Loucy (cell line): ENCODE measurements at regions not wholly inside any gene's neighbourhood (a gene's known extent, or its start where the extent isn't known, plus 50 kb on each side); places are given as distances from the start of the nearest gene placed in this dataset.

Source experiments
- H2AFZ ChIP-seq: fragments of 200-600 bp; sonication (generic); 2 replicates; pipeline ENCODE4 v1.6.0; 2016; ENCODE audit warnings: antibody characterized with exemption, mild to moderate bottlenecking, low read length, moderate library complexity
- H3F3A ChIP-seq: fragments of 200-600 bp; 2 replicates; pipeline ENCODE4 v1.6.0; 2016; ENCODE audit warnings: antibody characterized with exemption, low read depth, mild to moderate bottlenecking
- H3K27me3 ChIP-seq: fragments of 200-600 bp; sonication (generic); 2 replicates; pipeline ENCODE4 v1.6.1; 2014; ENCODE audit warnings: low read length, mild to moderate bottlenecking; ENCODE audit not compliant: insufficient read depth, poor library complexity, severe bottlenecking
- H3K36me3 ChIP-seq: fragments of 200-600 bp; sonication (generic); 2 replicates; pipeline ENCODE4 v1.6.1; 2016; ENCODE audit warnings: low read length; ENCODE audit not compliant: insufficient read depth
- H3K4me1 ChIP-seq: fragments of 200-600 bp; sonication (generic); 2 replicates; pipeline ENCODE4 v1.5.1; 2014; ENCODE audit warnings: low read length, mild to moderate bottlenecking; ENCODE audit not compliant: insufficient read depth, poor library complexity, severe bottlenecking
- H3K4me2 ChIP-seq: fragments of 200-600 bp; sonication (generic); 2 replicates; pipeline ENCODE4 v1.6.0; 2014; ENCODE audit warnings: antibody characterized with exemption, low read length, low read depth, mild to moderate bottlenecking; ENCODE audit not compliant: poor library complexity, severe bottlenecking
- H3K4me3 ChIP-seq: fragments of 200-600 bp; sonication (generic); 2 replicates; pipeline ENCODE4 v1.5.1; 2014; ENCODE audit warnings: low read length, mild to moderate bottlenecking, mixed read lengths; ENCODE audit not compliant: poor library complexity, severe bottlenecking
- H3K79me2 ChIP-seq: fragments of 200-600 bp; sonication (generic); 2 replicates; pipeline ENCODE4 v1.6.1; 2014; ENCODE audit warnings: low read length; ENCODE audit not compliant: insufficient read depth
- H3K9ac ChIP-seq: fragments of 200-600 bp; sonication (generic); 2 replicates; pipeline ENCODE4 v1.6.0; 2014; ENCODE audit warnings: mild to moderate bottlenecking, low read depth, low read length, moderate library complexity; ENCODE audit not compliant: poor library complexity, severe bottlenecking
- H3K9me2 ChIP-seq: fragments of 200-600 bp; sonication (generic); replicated peaks from 2 replicates; pipeline ENCODE4 v1.6.1; 2016; ENCODE audit warnings: low read depth, low read length, mixed read lengths
- H3K9me3 ChIP-seq: fragments of 200-600 bp; sonication (generic); 2 replicates; pipeline ENCODE4 v1.6.1; 2014; ENCODE audit warnings: mild to moderate bottlenecking, antibody characterized with exemption, low read length, low read depth; ENCODE audit not compliant: insufficient read depth
- H4K20me1 ChIP-seq: fragments of 200-600 bp; sonication (generic); 2 replicates; pipeline ENCODE4 v1.6.0; 2014; ENCODE audit warnings: antibody characterized with exemption, low read length, mild to moderate bottlenecking; ENCODE audit not compliant: insufficient read depth, poor library complexity, severe bottlenecking
- EZH2phosphoT487 ChIP-seq: fragments of 200-600 bp; IDR thresholded peaks from 2 replicates; pipeline ENCODE4 v1.6.1; 2018; ENCODE audit warnings: antibody characterized with exemption, mild to moderate bottlenecking, moderate library complexity, borderline replicate concordance
- TF ChIP-seq, protein P1 (sequence below): fragments of 200-600 bp; sonication (generic); conservative IDR thresholded peaks from 2 replicates; pipeline ENCODE4 v1.5.1; 2014; ENCODE audit warnings: mild to moderate bottlenecking, antibody characterized with exemption, low read length

DNA sequence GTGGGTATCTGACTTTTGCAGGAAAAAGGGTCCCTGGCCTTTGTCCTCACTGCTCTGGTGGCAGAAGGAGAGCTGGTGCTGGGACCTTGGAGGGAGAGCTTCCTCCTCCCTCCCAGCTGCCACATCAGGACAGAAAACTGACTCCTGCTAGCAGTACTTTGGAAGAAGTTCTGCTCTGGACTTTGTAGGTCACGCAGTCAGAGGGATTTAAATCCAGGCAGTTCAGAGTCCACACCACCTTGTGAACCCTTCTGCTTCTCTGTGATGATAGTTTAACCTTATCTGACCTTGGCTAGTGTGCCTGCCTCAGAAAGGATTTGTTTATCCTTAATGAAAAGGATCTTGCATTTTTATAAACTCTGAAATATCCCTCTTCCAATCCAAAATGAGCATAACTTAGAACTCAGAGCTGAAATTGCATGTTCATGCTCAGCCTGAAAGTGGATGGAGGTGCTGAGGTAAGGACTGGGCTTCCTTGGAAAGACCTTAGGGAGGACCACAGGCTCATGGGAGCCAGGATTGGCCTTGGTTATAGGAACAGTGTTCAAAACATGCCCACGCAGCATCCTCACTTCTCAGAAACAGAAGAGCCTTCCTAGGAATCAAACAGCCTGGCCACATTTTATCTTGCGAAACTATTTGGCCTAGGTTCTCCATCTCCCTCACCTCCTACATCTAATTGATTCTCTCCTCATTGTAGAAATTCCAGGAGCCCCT lies 123.9 kb upstream of the SASH1 start:
- Histone ChIP-seq H3K9me3 (no peaks in the 10 kb centered on the region), H3K27me3 (peaks cover 8% of the 10 kb centered on the region), H3K79me2 (no peaks in the 10 kb centered on the region), H2AFZ (no peak overlapping the region), H3K4me1 (peaks cover 10% of the 10 kb centered on the region), H3K4me2 (no peak overlapping the region), H4K20me1 (no peaks in the 10 kb centered on the region), H3K9ac (no peak overlapping the region), H3F3A (no peaks in the 10 kb centered on the region), H3K9me2 (no peaks in the 10 kb centered on the region), H3K4me3 (no peak overlapping the region), H3K36me3 (no peaks in the 10 kb centered on the region)
- TF ChIP-seq, protein P1, sequence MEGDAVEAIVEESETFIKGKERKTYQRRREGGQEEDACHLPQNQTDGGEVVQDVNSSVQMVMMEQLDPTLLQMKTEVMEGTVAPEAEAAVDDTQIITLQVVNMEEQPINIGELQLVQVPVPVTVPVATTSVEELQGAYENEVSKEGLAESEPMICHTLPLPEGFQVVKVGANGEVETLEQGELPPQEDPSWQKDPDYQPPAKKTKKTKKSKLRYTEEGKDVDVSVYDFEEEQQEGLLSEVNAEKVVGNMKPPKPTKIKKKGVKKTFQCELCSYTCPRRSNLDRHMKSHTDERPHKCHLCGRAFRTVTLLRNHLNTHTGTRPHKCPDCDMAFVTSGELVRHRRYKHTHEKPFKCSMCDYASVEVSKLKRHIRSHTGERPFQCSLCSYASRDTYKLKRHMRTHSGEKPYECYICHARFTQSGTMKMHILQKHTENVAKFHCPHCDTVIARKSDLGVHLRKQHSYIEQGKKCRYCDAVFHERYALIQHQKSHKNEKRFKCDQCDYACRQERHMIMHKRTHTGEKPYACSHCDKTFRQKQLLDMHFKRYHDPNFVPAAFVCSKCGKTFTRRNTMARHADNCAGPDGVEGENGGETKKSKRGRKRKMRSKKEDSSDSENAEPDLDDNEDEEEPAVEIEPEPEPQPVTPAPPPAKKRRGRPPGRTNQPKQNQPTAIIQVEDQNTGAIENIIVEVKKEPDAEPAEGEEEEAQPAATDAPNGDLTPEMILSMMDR, result no peak
- no peak for TF ChIP-seq EZH2phosphoT487

GRCh38 chr6:148221196-148221979 lies 121.2 kb upstream of the SASH1 start:
- no peaks in the 10 kb centered on the region for H4K20me1 ChIP-seq
- no peak overlapping the region for H3K4me3 ChIP-seq
- TF ChIP-seq, protein P1, result no peak
- no peak for TF ChIP-seq EZH2phosphoT487
- H3K9me3 ChIP-seq, result no peaks in the 10 kb centered on the region
- H3K79me2 ChIP-seq, result no peaks in the 10 kb centered on the region
- H3K9ac ChIP-seq, result no peak overlapping the region
- peaks cover 10% of the 10 kb centered on the region for H3K4me1 ChIP-seq
- peaks cover 8% of the 10 kb centered on the region for H3K27me3 ChIP-seq
- H3K9me2 ChIP-seq, result no peaks in the 10 kb centered on the region
- H3K36me3 ChIP-seq, result no peaks in the 10 kb centered on the region
- H3K4me2 ChIP-seq, result peak overlapping the region; percentile 18
- H2AFZ ChIP-seq, result no peak overlapping the region
- no peaks in the 10 kb centered on the region for H3F3A ChIP-seq

DNA sequence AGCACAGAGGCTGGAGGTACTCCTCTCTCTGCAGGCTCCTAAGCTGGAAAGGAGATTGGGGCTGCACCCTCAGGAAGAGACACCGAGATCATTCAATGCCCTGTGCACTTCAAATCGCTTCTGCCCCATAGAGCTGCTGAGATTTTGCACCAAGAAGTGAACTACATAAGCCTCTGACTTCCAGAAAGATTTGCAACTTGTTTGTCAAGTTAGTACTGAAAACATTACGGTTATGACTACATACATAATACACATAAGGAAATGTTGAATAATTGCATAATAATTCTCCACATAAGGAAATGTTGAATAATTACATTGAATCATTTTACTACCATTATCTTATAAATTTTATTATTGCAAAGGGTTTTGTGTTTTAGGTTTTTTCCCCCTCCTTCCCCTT lies 120.3 kb upstream of the SASH1 start:
- TF ChIP-seq, protein P1, result no peak
- no peak for TF ChIP-seq EZH2phosphoT487
- Histone ChIP-seq H3K9me3 (no peaks in the 10 kb centered on the region), H3K79me2 (no peaks in the 10 kb centered on the region), H3K9ac (no peak overlapping the region), H3K9me2 (no peaks in the 10 kb centered on the region), H3K27me3 (peaks cover 8% of the 10 kb centered on the region), H3K4me1 (peaks cover 10% of the 10 kb centered on the region), H3K4me3 (no peak overlapping the region), H3F3A (no peaks in the 10 kb centered on the region), H4K20me1 (no peaks in the 10 kb centered on the region), H3K36me3 (no peaks in the 10 kb centered on the region), H2AFZ (no peak overlapping the region), H3K4me2 (no peak overlapping the region)
